ENCODE measurements at regions not wholly inside any gene's neighbourhood (a gene's known extent, or its start where the extent isn't known, plus 50 kb on each side); places are given as distances from the start of the nearest gene placed in this dataset.
"Not testable (repeated sequence)": the region's sequence is repeated elsewhere in the genome, so short reads cannot be mapped to it uniquely, and the experiment has no call there.

- DNase-seq (ENCODE audit: low read depth), result peak; percentile 86
- no peak overlapping the region for H3K4me3 ChIP-seq (replicated peaks; ENCODE audit: low read depth, low read length)
- peak; percentile 16 for TF ChIP-seq CTCF (IDR thresholded peaks at IDR 0.05; ENCODE audit: low read length, missing control alignments)
Observed at GRCh38 chrX:40244980-40245379, 147.2 kb upstream of the BCOR start.

- no peak overlapping the region for H3K4me3 ChIP-seq (replicated peaks; ENCODE audit: low read depth, low read length)
- DNase-seq (ENCODE audit: low read depth), result no peak
Observed at GRCh38 chrX:40243755-40244515, 146.2 kb upstream of the BCOR start.

GRCh38 chrX:40240844-40241243, 143.1 kb upstream of the BCOR start:
- no peak overlapping the region for H3K4me3 ChIP-seq (replicated peaks; ENCODE audit: low read depth, low read length)
- TF ChIP-seq CTCF (IDR thresholded peaks at IDR 0.05; ENCODE audit: low read length, missing control alignments), result no peak
- DNase-seq (ENCODE audit: low read depth), result no peak

More at GRCh38 chrX:40243755-40244515, 146.2 kb upstream of the BCOR start:
- no peak for TF ChIP-seq CTCF (IDR thresholded peaks at IDR 0.05; ENCODE audit: low read length, missing control alignments)

DNA sequence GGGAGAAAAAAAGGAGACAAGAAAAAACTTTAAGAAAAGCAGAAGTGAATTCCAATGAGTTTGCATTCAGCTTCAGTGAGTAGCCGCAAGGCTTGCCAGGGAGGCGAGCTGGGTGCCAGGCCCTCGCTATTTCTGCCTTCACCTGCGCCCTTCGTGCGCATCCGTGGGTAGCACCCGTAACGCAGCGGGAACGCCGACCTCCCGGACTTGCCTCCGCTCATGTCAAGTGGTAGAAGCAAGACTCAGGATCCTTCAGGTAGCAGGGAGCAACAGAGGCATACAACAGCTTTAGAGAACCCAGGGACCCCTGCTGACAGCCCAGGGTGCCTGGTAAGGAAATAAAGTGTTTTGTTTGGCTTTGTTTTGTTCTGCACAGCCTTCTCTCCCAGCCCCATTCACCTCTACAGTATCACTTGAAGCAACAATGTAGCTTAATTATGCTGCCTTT, 140.0 kb upstream of the BCOR start:
- no peak for TF ChIP-seq CTCF (IDR thresholded peaks at IDR 0.05; ENCODE audit: low read length, missing control alignments)
- H3K4me3 ChIP-seq (replicated peaks; ENCODE audit: low read depth, low read length), result no peak overlapping the region
- no peak for DNase-seq (ENCODE audit: low read depth)

DNA sequence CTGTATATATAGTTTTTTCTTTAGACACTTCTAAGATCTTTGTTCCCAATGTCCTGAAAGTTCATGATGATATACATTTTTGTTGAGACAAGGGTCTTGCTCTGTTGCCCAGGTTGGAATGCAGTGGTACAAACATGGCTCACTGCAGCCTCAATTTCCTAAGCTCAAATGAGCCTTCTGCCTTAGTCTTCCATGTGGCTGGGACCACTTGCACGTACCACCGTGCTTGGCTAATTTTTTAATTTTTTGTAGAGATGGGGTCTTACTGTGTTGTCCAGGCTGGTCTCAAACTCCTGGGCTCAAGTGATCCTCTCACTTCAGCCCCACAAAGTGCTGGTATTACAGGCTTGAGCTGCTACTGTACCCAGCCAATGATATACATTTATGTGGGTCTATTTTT, 132.9 kb upstream of the BCOR start:
- H3K4me3 ChIP-seq (replicated peaks; ENCODE audit: low read depth, low read length), result no peak overlapping the region
- TF ChIP-seq CTCF (IDR thresholded peaks at IDR 0.05; ENCODE audit: low read length, missing control alignments), result no peak
- no peak for DNase-seq (ENCODE audit: low read depth)

DNA sequence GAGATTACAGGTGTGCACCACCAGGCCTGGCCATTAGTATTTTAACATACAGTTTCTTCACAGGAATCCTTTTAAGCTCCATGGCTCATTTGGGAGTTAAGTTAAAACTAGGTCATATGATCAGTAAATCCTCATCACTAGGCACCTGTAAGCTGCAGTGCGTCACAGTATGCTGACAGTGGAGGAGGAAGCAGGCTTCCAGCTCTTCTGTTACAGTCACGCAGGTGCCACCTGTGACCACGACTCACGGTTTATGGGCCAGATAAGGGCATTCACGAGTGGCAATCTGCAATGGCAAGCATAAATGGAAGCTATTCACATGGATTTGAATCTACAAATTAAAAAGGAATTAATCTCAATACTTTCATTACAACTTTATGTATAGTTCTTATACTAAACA, 129.4 kb upstream of the BCOR start:
- TF ChIP-seq CTCF (IDR thresholded peaks at IDR 0.05; ENCODE audit: low read length, missing control alignments), result no peak
- no peak for DNase-seq (ENCODE audit: low read depth)
- H3K4me3 ChIP-seq (replicated peaks; ENCODE audit: low read depth, low read length), result no peak overlapping the region

DNA sequence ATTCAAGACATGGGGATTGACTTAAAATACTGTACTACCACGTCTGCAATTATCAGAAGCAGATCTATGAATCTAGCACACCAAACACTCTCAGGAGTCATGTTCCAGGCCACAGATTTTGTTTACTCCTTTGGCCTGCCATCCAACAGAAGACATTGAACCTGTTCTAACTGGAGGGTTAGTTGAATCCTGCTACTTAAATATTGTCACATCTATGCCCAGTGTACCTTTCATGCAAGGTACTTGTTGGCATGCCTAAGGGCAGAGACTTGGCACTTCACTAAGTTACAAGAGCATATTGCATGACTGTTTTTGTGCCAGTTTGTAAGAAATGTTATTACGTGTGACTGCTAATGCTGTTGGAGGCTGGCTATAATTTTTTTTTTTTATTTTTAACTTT, 126.9 kb upstream of the BCOR start:
- no peak for DNase-seq (ENCODE audit: low read depth)
- H3K4me3 ChIP-seq (replicated peaks; ENCODE audit: low read depth, low read length), result no peak overlapping the region
- TF ChIP-seq CTCF (IDR thresholded peaks at IDR 0.05; ENCODE audit: low read length, missing control alignments), result no peak

DNA sequence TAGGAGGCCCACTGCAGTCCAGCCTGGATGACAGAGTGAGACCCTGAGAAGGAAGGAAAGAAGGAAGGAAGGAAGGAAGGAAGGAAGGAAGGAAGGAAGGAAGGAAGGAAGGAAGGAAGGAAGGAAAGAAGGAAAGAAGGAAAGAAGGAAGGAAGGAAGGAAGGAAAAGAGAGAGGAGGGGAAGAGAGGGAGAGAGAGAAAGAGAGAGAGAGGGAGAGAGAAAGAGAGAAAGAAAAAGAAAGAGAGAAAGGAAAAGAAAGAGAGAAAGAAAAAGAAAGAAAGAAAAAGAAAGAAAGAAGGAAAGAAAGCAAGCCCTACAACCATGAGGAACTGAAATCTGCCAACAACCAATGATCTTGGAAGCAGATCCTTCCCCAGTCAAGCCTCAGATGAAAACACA, 124.9 kb upstream of the BCOR start:
- DNase-seq (ENCODE audit: low read depth); H3K4me3 ChIP-seq (replicated peaks; ENCODE audit: low read depth, low read length): not testable (repeated sequence)

Measured in fibroblast of pulmonary artery (primary cell).